B cell (primary cell): ENCODE measurements at regions not wholly inside any gene's neighbourhood (a gene's known extent, or its start where the extent isn't known, plus 50 kb on each side); places are given as distances from the start of the nearest gene placed in this dataset.

Experiments used
- ATAC-seq: fragments of 200-7000 bp; cut with Tn5 transposase; one replicate; pipeline ENCODE4 v1.10.0; 2021; ENCODE audit warnings: low read depth, mild to moderate bottlenecking, moderate number of reproducible peaks, moderate library complexity
- CTCF ChIA-PET: fragments of 350-600 bp; sonication (Branson Sonifier 250); formaldehyde crosslinking; loops from one replicate; lab custom pipeline; 2021; ENCODE audit warnings: antibody characterized with exemption, inconsistent platforms; lab: Charles Lee
- POLR2A ChIA-PET: fragments of 350-600 bp; sonication (Branson Sonifier 250); formaldehyde crosslinking; loops from one replicate; lab custom pipeline; 2021; ENCODE audit warnings: antibody characterized with exemption; lab: Charles Lee
- DNase-seq: peaks from one replicate; pipeline ENCODE4 v3.0.0; 2013
- H2AFZ ChIP-seq: 2 replicates; pipeline ENCODE4 v1.6.1; 2012; ENCODE audit warnings: mild to moderate bottlenecking, low read depth, low read length; ENCODE audit not compliant: insufficient read depth, poor library complexity, severe bottlenecking
- H3K27ac ChIP-seq, 2 donors: 1 replicate in 1 of 2; 2 replicates in 1 of 2; pipeline ENCODE4 v1.5.1; 2012 to 2013; ENCODE audit warnings: low read length in 2 of 2, mild to moderate bottlenecking in 2 of 2, moderate library complexity in 1 of 2
- H3K27me3 ChIP-seq, 4 experiments: fragments of 200-600 bp in 1 of 4; sonication (generic) in 1 of 4; replicated peaks in 1 of 4; 1 replicate in 2 of 4; 2 replicates in 2 of 4; pipeline versions ENCODE4 v1.6.1 to v1.7.0; 2013 to 2016; ENCODE audit warnings: low read length in 3 of 4, mild to moderate bottlenecking in 2 of 4, mixed read lengths in 1 of 4, moderate library complexity in 1 of 4; ENCODE audit not compliant: insufficient read depth in 4 of 4, control insufficient read depth in 3 of 4; ENCODE audit errors: control extremely low read depth in 1 of 4
- H3K36me3 ChIP-seq, 2 experiments: replicated peaks in 1 of 2; 1 replicate in 1 of 2; 2 replicates in 1 of 2; pipeline versions ENCODE4 v1.6.1 to v1.7.1; 2013; ENCODE audit warnings: low read length in 1 of 2; ENCODE audit not compliant: insufficient read depth in 2 of 2, control insufficient read depth in 1 of 2; ENCODE audit errors: control extremely low read depth in 1 of 2, extremely low read depth in 1 of 2
- H3K4me1 ChIP-seq, 2 donors: fragments of 200-600 bp in 1 of 2; sonication (generic) in 1 of 2; 1 replicate in 1 of 2; 2 replicates in 1 of 2; pipeline versions ENCODE4 v1.5.1 to v1.6.1; 2013 to 2017; ENCODE audit warnings: low read length in 2 of 2; ENCODE audit not compliant: control insufficient read depth in 2 of 2, insufficient read depth in 2 of 2
- H3K4me2 ChIP-seq: replicated peaks from 2 replicates; pipeline ENCODE3; 2012; ENCODE audit warnings: mild to moderate bottlenecking, low read depth, low read length; ENCODE audit not compliant: poor library complexity, severe bottlenecking
- H3K4me3 ChIP-seq, 5 experiments: fragments of 200-600 bp in 1 of 5; sonication (generic) in 1 of 5; 1 replicate in 3 of 5; 2 replicates in 2 of 5; pipeline versions ENCODE4 v1.5.1 to v1.7.0; 2011 to 2016; ENCODE audit warnings: low read length in 4 of 5, mild to moderate bottlenecking in 4 of 5, low read depth in 2 of 5, control low read depth in 1 of 5, moderate library complexity in 1 of 5; ENCODE audit not compliant: insufficient read depth in 1 of 5; ENCODE audit errors: control extremely low read depth in 1 of 5, extremely low read depth in 1 of 5
- H3K79me2 ChIP-seq: fragments of 200-600 bp; sonication (generic); one replicate; pipeline ENCODE4 v1.6.0; 2016; ENCODE audit warnings: low read length; ENCODE audit not compliant: control insufficient read depth, insufficient read depth
- H3K9ac ChIP-seq: fragments of 200-600 bp; sonication (generic); 2 replicates; pipeline ENCODE4 v1.6.1; 2017; ENCODE audit warnings: mild to moderate bottlenecking, low read length, moderate library complexity
- H3K9me3 ChIP-seq, 3 donors: one replicate each; pipeline versions ENCODE4 v1.6.1 to v1.7.1; 2013; ENCODE audit warnings: low read length in 2 of 3; ENCODE audit not compliant: control insufficient read depth in 2 of 3, insufficient read depth in 1 of 3; ENCODE audit errors: control extremely low read depth in 1 of 3
- H4K20me1 ChIP-seq: 2 replicates; pipeline ENCODE4 v1.6.0; 2012; ENCODE audit warnings: mild to moderate bottlenecking, low read length; ENCODE audit not compliant: insufficient read depth, control insufficient read depth, poor library complexity, severe bottlenecking
- H3K27ac Mint-ChIP-seq: one replicate; pipeline ENCODE4 v1.8.0; 2021; ENCODE audit warnings: mixed read lengths
- H3K27me3 Mint-ChIP-seq: one replicate; pipeline ENCODE4 v1.8.0; 2021; ENCODE audit warnings: mixed read lengths
- H3K4me1 Mint-ChIP-seq: one replicate; pipeline ENCODE4 v1.8.0; 2021; ENCODE audit warnings: mixed read lengths
- H3K4me3 Mint-ChIP-seq: one replicate; pipeline ENCODE4 v1.8.0; 2021; ENCODE audit warnings: mixed read lengths
- H3K9me3 Mint-ChIP-seq: one replicate; pipeline ENCODE4 v1.8.0; 2022; ENCODE audit warnings: mixed read lengths; ENCODE audit not compliant: insufficient read depth
- EZH2 ChIP-seq: IDR thresholded peaks from 2 replicates; pipeline ENCODE4 v1.6.1; 2012; ENCODE audit warnings: borderline replicate concordance, low read depth, mild to moderate bottlenecking, moderate library complexity, low read length; ENCODE audit not compliant: insufficient read depth, poor library complexity, severe bottlenecking
- WGBS: methylation state at CpG from one replicate; pipeline ENCODE4 v1.1.5; 2013; ENCODE audit warnings: missing lambda C conversion rate; ENCODE audit not compliant: insufficient coverage; 5-methylcytosine and 5-hydroxymethylcytosine counted together
- intact Hi-C: fragments of 100-400 bp; cut with micrococcal nuclease; formaldehyde crosslinking; loops from one replicate; pipeline ENCODE4 v1.10.0; 2022
- TF ChIP-seq, protein P1 (sequence below): fragments of 200-600 bp; IDR thresholded peaks from one replicate; pipeline ENCODE4 v1.8.0; 2022; ENCODE audit warnings: antibody characterized with exemption, mild to moderate bottlenecking

- DNase-seq = no peak
- no peaks in the 10 kb centered on the region for H3K4me1 Mint-ChIP-seq
- no peak overlapping the region for H3K27ac Mint-ChIP-seq
- H3K4me2 ChIP-seq = no peak overlapping the region
- ATAC-seq = no peak
- TF ChIP-seq EZH2 = no peak
- TF ChIP-seq, protein P1, sequence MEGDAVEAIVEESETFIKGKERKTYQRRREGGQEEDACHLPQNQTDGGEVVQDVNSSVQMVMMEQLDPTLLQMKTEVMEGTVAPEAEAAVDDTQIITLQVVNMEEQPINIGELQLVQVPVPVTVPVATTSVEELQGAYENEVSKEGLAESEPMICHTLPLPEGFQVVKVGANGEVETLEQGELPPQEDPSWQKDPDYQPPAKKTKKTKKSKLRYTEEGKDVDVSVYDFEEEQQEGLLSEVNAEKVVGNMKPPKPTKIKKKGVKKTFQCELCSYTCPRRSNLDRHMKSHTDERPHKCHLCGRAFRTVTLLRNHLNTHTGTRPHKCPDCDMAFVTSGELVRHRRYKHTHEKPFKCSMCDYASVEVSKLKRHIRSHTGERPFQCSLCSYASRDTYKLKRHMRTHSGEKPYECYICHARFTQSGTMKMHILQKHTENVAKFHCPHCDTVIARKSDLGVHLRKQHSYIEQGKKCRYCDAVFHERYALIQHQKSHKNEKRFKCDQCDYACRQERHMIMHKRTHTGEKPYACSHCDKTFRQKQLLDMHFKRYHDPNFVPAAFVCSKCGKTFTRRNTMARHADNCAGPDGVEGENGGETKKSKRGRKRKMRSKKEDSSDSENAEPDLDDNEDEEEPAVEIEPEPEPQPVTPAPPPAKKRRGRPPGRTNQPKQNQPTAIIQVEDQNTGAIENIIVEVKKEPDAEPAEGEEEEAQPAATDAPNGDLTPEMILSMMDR = no peak
- H4K20me1 ChIP-seq = no peaks in the 10 kb centered on the region
- intact Hi-C loops = no loop called here
- H3K79me2 ChIP-seq = no peaks in the 10 kb centered on the region
- ChIA-PET POLR2A (no interaction called here), CTCF (no interaction called here)
- no peaks in the 10 kb centered on the region for H3K36me3 ChIP-seq
- H3K4me3 Mint-ChIP-seq = no peak overlapping the region
- peaks cover 14% of the 10 kb centered on the region for H3K27me3 Mint-ChIP-seq
- peaks cover 0 to 5% (median 0%) of the 10 kb centered on the region in 4 experiments for H3K27me3 ChIP-seq
- H3K9me3 Mint-ChIP-seq = no peaks in the 10 kb centered on the region
- no peak overlapping the region for H3K4me3 ChIP-seq
- H3K9ac ChIP-seq = no peak overlapping the region
- no peak overlapping the region for H3K27ac ChIP-seq
- H3K9me3 ChIP-seq = no peaks in the 10 kb centered on the region
- H3K4me1 ChIP-seq = no peaks in the 10 kb centered on the region
- H2AFZ ChIP-seq = no peak overlapping the region
- WGBS = 100% methylated on average over 3 of the region's 5 CpGs
These were observed 163.6 kb downstream of the C1D start for GRCh38 chr2:67899187-67899586.

GRCh38 chr2:67900826-67901225 lies 162.0 kb downstream of the C1D start:
- intact Hi-C loops = no loop called here
- DNase-seq (no peak), ATAC-seq (no peak)
- POLR2A ChIA-PET = no interaction called here
- Histone ChIP-seq H3K4me3 (no peak overlapping the region), H3K4me2 (no peak overlapping the region), H3K9ac (no peak overlapping the region), H3K79me2 (no peaks in the 10 kb centered on the region), H4K20me1 (no peaks in the 10 kb centered on the region), H3K36me3 (no peaks in the 10 kb centered on the region), H3K27me3 (peaks cover 0 to 5% (median 0%) of the 10 kb centered on the region in 4 experiments), H3K27ac (no peak overlapping the region), H3K4me1 (no peaks in the 10 kb centered on the region), H2AFZ (no peak overlapping the region), H3K9me3 (no peaks in the 10 kb centered on the region)
- no peaks in the 10 kb centered on the region for H3K9me3 Mint-ChIP-seq
- no peaks in the 10 kb centered on the region for H3K4me1 Mint-ChIP-seq
- TF ChIP-seq, protein P1 = no peak
- TF ChIP-seq EZH2 = no peak
- no peak overlapping the region for H3K27ac Mint-ChIP-seq
- no CpG with 5 or more reads among the region's 1 CpG for WGBS
- CTCF ChIA-PET = no interaction called here
- H3K4me3 Mint-ChIP-seq = no peak overlapping the region
- peaks cover 9% of the 10 kb centered on the region for H3K27me3 Mint-ChIP-seq
